ENCODE measurements at regions not wholly inside any gene's neighbourhood (a gene's known extent, or its start where the extent isn't known, plus 50 kb on each side); places are given as distances from the start of the nearest gene placed in this dataset.

DNA sequence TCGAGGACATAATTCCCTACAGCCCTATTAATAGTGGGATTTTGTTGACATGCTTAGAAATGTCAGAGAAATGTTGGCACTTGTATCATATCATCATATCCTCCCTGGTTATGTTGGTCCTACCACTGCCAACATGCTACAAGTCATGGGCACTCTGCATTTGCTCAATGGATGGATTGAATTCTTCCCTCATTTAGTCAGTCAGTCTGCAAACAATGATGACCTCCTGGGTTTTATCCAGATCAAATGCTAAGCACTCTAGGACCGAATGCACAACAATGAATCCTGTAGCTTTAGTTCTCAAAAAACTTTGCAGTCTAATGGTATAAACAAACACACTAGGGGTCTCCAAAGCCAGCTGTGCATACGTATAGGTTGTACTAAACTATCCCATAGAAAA, 357.2 kb upstream of the DPYD start:
- TF ChIP-seq CEBPB (IDR thresholded peaks at IDR 0.05) = no peak
- TF ChIP-seq ZBTB7A (IDR thresholded peaks at IDR 0.05; ENCODE audit: low read depth) = no peak
- TF ChIP-seq EP300 (IDR thresholded peaks at IDR 0.05; ENCODE audit: borderline replicate concordance) = no peak
- TF ChIP-seq TEAD4 (IDR thresholded peaks at IDR 0.05) = no peak
- no peak for TF ChIP-seq REST (IDR thresholded peaks at IDR 0.05; ENCODE audit: low read depth)
- no peak for TF ChIP-seq YY1 (IDR thresholded peaks at IDR 0.05; ENCODE audit: low read depth)
- TF ChIP-seq, protein P1, sequence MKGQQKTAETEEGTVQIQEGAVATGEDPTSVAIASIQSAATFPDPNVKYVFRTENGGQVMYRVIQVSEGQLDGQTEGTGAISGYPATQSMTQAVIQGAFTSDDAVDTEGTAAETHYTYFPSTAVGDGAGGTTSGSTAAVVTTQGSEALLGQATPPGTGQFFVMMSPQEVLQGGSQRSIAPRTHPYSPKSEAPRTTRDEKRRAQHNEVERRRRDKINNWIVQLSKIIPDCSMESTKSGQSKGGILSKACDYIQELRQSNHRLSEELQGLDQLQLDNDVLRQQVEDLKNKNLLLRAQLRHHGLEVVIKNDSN (IDR thresholded peaks at IDR 0.05) = no peak
- no peak for TF ChIP-seq RAD21 (IDR thresholded peaks at IDR 0.05; ENCODE audit: low read depth)
- TF ChIP-seq TCF12 (IDR thresholded peaks at IDR 0.05; ENCODE audit: low read depth) = no peak
- no peak for TF ChIP-seq FOXM1 (IDR thresholded peaks at IDR 0.05; ENCODE audit: borderline replicate concordance, low read depth)
- TF ChIP-seq EGR1 (IDR thresholded peaks at IDR 0.05) = no peak
- TF ChIP-seq CREB1 (IDR thresholded peaks at IDR 0.05; ENCODE audit: low read depth) = no peak
- no peak for TF ChIP-seq NFIC (IDR thresholded peaks at IDR 0.05)
- no peak for TF ChIP-seq MAX (IDR thresholded peaks at IDR 0.05)
- TF ChIP-seq TAF1 (IDR thresholded peaks at IDR 0.05; ENCODE audit: low read depth) = no peak

- TF ChIP-seq TEAD4 (IDR thresholded peaks at IDR 0.05) = no peak
- no peak for TF ChIP-seq CREB1 (IDR thresholded peaks at IDR 0.05; ENCODE audit: low read depth)
- TF ChIP-seq REST (IDR thresholded peaks at IDR 0.05; ENCODE audit: low read depth) = no peak
These were observed 356.3 kb upstream of the DPYD start for GRCh38 chr1:98277118-98277517.

- TF ChIP-seq EGR1 (IDR thresholded peaks at IDR 0.05) (no peak), TEAD4 (IDR thresholded peaks at IDR 0.05) (no peak), NFIC (IDR thresholded peaks at IDR 0.05) (no peak), TAF1 (IDR thresholded peaks at IDR 0.05; ENCODE audit: low read depth) (no peak), TCF12 (IDR thresholded peaks at IDR 0.05; ENCODE audit: low read depth) (no peak), FOXM1 (IDR thresholded peaks at IDR 0.05; ENCODE audit: borderline replicate concordance, low read depth) (no peak), CREB1 (IDR thresholded peaks at IDR 0.05; ENCODE audit: low read depth) (no peak), EP300 (IDR thresholded peaks at IDR 0.05; ENCODE audit: borderline replicate concordance) (no peak), MAX (IDR thresholded peaks at IDR 0.05) (no peak), CEBPB (IDR thresholded peaks at IDR 0.05) (no peak), RAD21 (IDR thresholded peaks at IDR 0.05; ENCODE audit: low read depth) (no peak)
These were observed 355.7 kb upstream of the DPYD start for GRCh38 chr1:98276514-98276913.

GRCh38 chr1:98268316-98268715, 347.5 kb upstream of the DPYD start:
- no peak for TF ChIP-seq TAF1 (IDR thresholded peaks at IDR 0.05; ENCODE audit: low read depth)
- no peak for TF ChIP-seq ZBTB7A (IDR thresholded peaks at IDR 0.05; ENCODE audit: low read depth)
- no peak for TF ChIP-seq REST (IDR thresholded peaks at IDR 0.05; ENCODE audit: low read depth)
- TF ChIP-seq MAX (IDR thresholded peaks at IDR 0.05) = no peak

DNA sequence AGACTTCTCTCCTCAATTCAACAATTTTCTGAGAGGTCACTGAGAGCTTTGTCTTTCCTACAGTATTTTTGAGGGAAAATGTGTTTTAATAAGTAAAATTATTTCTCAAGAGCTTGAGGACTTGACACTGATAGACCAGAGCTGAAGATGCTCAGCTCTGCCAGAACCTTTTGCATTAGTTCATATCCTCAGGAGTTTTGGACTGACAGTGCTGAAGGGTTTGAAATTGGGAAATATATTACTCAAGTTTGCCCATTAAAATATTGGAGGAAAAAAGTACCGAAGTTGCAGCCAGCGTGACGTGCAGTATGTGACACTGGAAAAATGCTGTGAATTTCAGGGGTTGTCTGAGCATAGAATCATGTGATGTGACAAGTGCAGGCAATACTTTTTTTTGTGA, 346.6 kb upstream of the DPYD start:
- no peak for TF ChIP-seq RAD21 (IDR thresholded peaks at IDR 0.05; ENCODE audit: low read depth)

GRCh38 chr1:98264727-98265126, 343.9 kb upstream of the DPYD start:
- TF ChIP-seq TCF12 (IDR thresholded peaks at IDR 0.05; ENCODE audit: low read depth) (peak; percentile 72; the same call in 1 of the 2 replicates), MAX (IDR thresholded peaks at IDR 0.05) (peak; percentile 38; the same call in 1 of the 2 replicates), FOXM1 (IDR thresholded peaks at IDR 0.05; ENCODE audit: borderline replicate concordance, low read depth) (peak; percentile 49; the same call in 1 of the 2 replicates), ZBTB7A (IDR thresholded peaks at IDR 0.05; ENCODE audit: low read depth) (no peak), TEAD4 (IDR thresholded peaks at IDR 0.05) (peak; percentile 79), EP300 (IDR thresholded peaks at IDR 0.05; ENCODE audit: borderline replicate concordance) (peak; percentile 45; the same call in 1 of the 2 replicates), NFIC (IDR thresholded peaks at IDR 0.05) (peak; percentile 34; the same call in 1 of the 2 replicates), TAF1 (IDR thresholded peaks at IDR 0.05; ENCODE audit: low read depth) (no peak)

Measured in Ishikawa (cell line).